ENCODE measurements at regions not wholly inside any gene's neighbourhood (a gene's known extent, or its start where the extent isn't known, plus 50 kb on each side); places are given as distances from the start of the nearest gene placed in this dataset.
A peak's percentile ranks its signal among the peaks of the same experiment; 100 is the strongest.

- no peak for DNase-seq (ENCODE audit: low read depth in 2 of 2)
Measured at GRCh38 chr2:118240276-118240675, 152.0 kb downstream of the INSIG2 start.

- DNase-seq (ENCODE audit: low read depth in 2 of 2) = no peak
Measured at GRCh38 chr2:118239284-118239683, 151.0 kb downstream of the INSIG2 start.

GRCh38 chr2:118237451-118237850 lies 149.2 kb downstream of the INSIG2 start:
- DNase-seq (ENCODE audit: low read depth in 2 of 2) = no peak

- no peak for DNase-seq (ENCODE audit: low read depth in 2 of 2)
Measured at GRCh38 chr2:118232796-118233195, 144.5 kb downstream of the INSIG2 start.

GRCh38 chr2:118232391-118232790 lies 144.1 kb downstream of the INSIG2 start:
- no peak for DNase-seq (ENCODE audit: low read depth in 2 of 2)

GRCh38 chr2:118231759-118232158 lies 143.5 kb downstream of the INSIG2 start:
- no peak for DNase-seq (ENCODE audit: low read depth in 2 of 2)

- no peak for DNase-seq (ENCODE audit: low read depth in 2 of 2)
Measured at GRCh38 chr2:118227698-118228508, 139.6 kb downstream of the INSIG2 start.

- DNase-seq (ENCODE audit: low read depth in 2 of 2) = no peak
Measured at GRCh38 chr2:118225666-118226065, 137.4 kb downstream of the INSIG2 start.

- no peak for DNase-seq (ENCODE audit: low read depth in 2 of 2)
Measured at GRCh38 chr2:118224895-118225311, 136.6 kb downstream of the INSIG2 start.

- DNase-seq (ENCODE audit: low read depth in 2 of 2) = no peak
Measured at GRCh38 chr2:118223992-118224894, 136.0 kb downstream of the INSIG2 start.

GRCh38 chr2:118223511-118223991 lies 135.3 kb downstream of the INSIG2 start:
- DNase-seq (ENCODE audit: low read depth in 2 of 2) = no peak

- no peak for DNase-seq (ENCODE audit: low read depth in 2 of 2)
Measured at GRCh38 chr2:118222672-118223421, 134.6 kb downstream of the INSIG2 start.

GRCh38 chr2:118222273-118222594 lies 134.0 kb downstream of the INSIG2 start:
- no peak for DNase-seq (ENCODE audit: low read depth in 2 of 2)

- DNase-seq (ENCODE audit: low read depth in 2 of 2) = peak in 1 of 2 donors; percentile 20
Measured at GRCh38 chr2:118221536-118222272, 133.4 kb downstream of the INSIG2 start.

GRCh38 chr2:118219611-118220010 lies 131.3 kb downstream of the INSIG2 start:
- DNase-seq (ENCODE audit: low read depth in 2 of 2) = no peak

GRCh38 chr2:118216224-118216623 lies 128.0 kb downstream of the INSIG2 start:
- no peak for DNase-seq (ENCODE audit: low read depth in 2 of 2)

GRCh38 chr2:118209727-118210126 lies 121.5 kb downstream of the INSIG2 start:
- no peak for DNase-seq (ENCODE audit: low read depth in 2 of 2)

GRCh38 chr2:118207889-118208288 lies 119.6 kb downstream of the INSIG2 start:
- no peak for DNase-seq (ENCODE audit: low read depth in 2 of 2)

GRCh38 chr2:118202707-118203303 lies 114.5 kb downstream of the INSIG2 start:
- DNase-seq (ENCODE audit: low read depth in 2 of 2) = peak; percentile 43 to 46

GRCh38 chr2:118198268-118198667 lies 110.0 kb downstream of the INSIG2 start:
- DNase-seq (ENCODE audit: low read depth in 2 of 2) = no peak
